ENCODE measurements at regions not wholly inside any gene's neighbourhood (a gene's known extent, or its start where the extent isn't known, plus 50 kb on each side); places are given as distances from the start of the nearest gene placed in this dataset.

DNA sequence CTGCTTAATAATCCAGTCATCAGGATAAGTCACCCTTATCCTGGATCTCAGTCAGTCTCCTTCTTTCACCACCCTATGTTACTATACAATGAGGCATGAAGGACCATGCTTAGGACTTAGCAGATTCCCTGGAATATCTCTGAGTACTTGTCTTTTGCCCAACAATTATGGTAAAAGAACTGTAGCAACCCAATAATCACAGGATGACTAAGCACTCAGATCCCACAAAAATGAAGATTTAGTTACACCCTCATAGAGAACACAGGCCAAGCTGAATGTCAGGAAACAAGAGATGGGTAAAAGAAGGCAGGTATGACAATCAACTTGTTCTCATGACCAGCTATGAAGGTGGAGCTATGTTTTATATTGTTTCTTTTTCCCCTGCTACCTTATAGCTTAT is 91.4 kb downstream of the EDN1 start:
- in situ Hi-C loops (cut with HindIII; ENCODE audit: low sequenced_read_pairs), result no loop called here

- in situ Hi-C loops (cut with HindIII; ENCODE audit: low sequenced_read_pairs), result no loop called here
Measured at GRCh38 chr6:12383448-12383847, 93.3 kb downstream of the EDN1 start.

DNA sequence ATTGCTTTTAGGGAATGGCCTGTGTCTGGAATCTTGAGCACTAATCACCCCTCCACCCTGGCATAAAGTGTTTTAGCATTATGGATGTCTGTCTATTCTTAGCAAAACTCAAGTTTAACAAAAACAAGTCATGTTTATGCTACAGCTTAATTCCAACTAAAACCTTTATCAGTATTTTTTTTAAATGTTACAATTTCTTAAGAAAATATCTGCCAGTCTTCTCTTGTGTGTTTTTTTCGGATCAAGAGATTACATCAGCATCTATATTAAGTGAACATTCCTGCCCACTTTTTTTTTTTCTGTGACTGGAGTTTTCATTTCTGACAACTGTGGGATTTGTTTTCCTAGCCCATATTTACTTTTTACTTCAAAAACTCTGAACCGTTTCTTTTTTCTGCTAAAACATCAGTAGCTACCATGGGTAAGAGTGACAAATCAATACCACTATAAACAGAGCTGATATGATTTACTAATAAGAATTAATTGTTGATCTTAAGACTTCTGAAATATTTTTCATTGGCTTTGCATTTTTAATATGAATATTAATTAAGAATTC is 94.3 kb downstream of the EDN1 start:
- in situ Hi-C loops (cut with HindIII; ENCODE audit: low sequenced_read_pairs), result no loop called here

DNA sequence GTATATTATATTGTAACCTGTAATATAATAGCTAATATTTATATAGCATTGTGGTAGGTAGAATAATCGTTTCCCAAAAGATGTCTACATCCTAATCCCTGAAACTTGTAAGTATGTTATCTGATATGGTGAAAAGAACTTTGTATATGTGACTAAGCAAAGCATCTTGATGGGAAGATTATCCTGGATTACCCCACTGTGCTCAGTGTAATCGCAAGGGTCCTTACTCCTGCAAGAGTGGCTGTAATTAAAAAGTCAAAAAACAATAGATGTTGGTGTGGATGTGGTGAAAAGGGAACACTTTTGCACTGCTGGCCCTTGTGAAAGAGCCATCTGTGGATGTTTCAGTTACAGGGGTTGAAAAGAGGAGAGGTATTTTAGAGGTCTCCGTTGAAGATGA is 95.2 kb downstream of the EDN1 start:
- in situ Hi-C loops (cut with HindIII; ENCODE audit: low sequenced_read_pairs), result no loop called here

DNA sequence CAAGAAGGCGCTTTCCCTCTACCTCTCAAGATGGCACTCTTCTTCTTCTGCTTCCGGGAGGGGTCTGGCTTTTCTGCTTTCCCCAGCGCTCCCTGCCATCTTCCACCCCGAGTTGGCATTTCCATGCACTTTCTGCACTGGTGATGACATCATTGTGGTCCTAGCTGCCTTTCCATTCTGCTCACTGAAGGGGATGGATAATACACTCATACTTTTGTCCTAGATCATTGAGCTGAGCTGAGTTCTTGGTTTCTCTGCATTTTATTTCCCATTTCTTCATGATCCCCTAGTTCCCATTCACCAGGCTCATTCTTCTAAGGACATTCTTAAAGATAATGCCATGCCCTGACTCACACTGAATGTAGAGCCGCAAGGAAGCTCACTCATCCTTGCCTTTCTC is 96.7 kb downstream of the EDN1 start:
- in situ Hi-C loops (cut with HindIII; ENCODE audit: low sequenced_read_pairs), result no loop called here

GRCh38 chr6:12391472-12391871 is 101.3 kb downstream of the EDN1 start:
- in situ Hi-C loops (cut with HindIII; ENCODE audit: low sequenced_read_pairs), result no loop called here

DNA sequence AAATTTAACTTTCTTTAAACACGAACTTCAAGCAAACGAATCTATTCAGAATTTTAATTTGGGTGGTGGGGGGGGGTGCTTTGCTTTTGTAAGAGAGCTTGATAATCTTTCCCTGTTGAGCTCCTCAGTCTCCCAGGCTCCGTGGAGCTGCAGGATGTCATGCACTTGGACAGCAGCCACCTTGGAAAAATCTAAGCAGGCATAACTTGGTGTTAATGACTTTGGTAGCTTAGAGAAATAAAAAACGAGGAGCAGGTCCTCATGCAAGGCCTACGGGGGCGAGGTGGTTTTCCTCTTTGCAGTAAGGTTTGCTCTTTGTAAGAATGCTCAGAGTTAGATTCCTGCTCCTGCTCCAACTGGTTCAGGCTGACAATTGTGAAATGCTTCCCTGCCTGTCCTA is 102.3 kb downstream of the EDN1 start:
- in situ Hi-C loops (cut with HindIII; ENCODE audit: low sequenced_read_pairs), result no loop called here

- in situ Hi-C loops (cut with HindIII; ENCODE audit: low sequenced_read_pairs), result no loop called here
Measured at GRCh38 chr6:12393100-12393499, 102.9 kb downstream of the EDN1 start.

DNA sequence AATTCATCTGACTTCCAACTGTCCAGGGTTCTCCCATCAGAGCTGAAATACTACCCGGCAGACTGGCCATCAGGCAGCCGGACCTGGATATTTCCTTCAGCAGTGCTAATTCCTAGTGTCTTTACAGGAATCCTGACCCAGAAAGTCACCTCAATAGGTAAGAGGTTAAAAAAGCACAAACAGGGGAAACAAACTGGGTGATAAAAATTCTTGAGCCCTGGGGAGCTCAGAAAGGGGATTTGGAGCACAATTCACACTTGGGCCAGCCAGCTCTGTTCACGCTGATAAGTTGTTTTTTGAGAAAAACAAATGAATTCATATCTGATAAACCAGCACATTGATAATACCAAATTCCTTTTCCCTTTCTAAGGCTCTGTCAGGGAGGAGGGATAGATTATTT is 104.0 kb downstream of the EDN1 start:
- in situ Hi-C loops (cut with HindIII; ENCODE audit: low sequenced_read_pairs), result no loop called here

- in situ Hi-C loops (cut with HindIII; ENCODE audit: low sequenced_read_pairs), result no loop called here
Measured at GRCh38 chr6:12395898-12396297, 105.7 kb downstream of the EDN1 start.

- in situ Hi-C loops (cut with HindIII; ENCODE audit: low sequenced_read_pairs), result no loop called here
Measured at GRCh38 chr6:12401200-12401599, 111.0 kb downstream of the EDN1 start.

- in situ Hi-C loops (cut with HindIII; ENCODE audit: low sequenced_read_pairs), result no loop called here
Measured at GRCh38 chr6:12403201-12403826, 113.2 kb downstream of the EDN1 start.

GRCh38 chr6:12403947-12404647 is 113.9 kb downstream of the EDN1 start:
- in situ Hi-C loops (cut with HindIII; ENCODE audit: low sequenced_read_pairs), result no loop called here

DNA sequence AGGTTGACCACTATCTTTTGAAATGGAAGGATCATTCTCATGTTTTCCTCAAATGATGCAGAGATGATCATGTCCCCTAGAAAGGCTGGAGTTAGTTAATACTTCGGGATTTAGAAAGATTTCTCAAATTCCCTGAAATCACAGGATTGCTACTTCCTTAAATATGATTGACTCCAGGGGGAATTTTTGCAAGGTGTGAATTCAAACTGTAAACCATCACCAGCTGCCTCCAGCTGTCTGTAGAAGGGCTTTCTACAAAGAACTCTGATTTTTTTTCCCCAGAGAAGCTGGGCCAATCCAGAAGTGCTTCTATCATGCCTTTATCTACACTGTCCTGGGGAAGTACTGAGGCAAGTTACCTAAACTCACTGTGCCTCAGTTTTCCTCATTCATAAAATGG is 114.5 kb downstream of the EDN1 start:
- in situ Hi-C loops (cut with HindIII; ENCODE audit: low sequenced_read_pairs), result no loop called here

GRCh38 chr6:12408752-12409151 is 118.6 kb downstream of the EDN1 start:
- in situ Hi-C loops (cut with HindIII; ENCODE audit: low sequenced_read_pairs), result no loop called here

GRCh38 chr6:12410946-12411345 is 120.8 kb downstream of the EDN1 start:
- in situ Hi-C loops (cut with HindIII; ENCODE audit: low sequenced_read_pairs), result no loop called here

DNA sequence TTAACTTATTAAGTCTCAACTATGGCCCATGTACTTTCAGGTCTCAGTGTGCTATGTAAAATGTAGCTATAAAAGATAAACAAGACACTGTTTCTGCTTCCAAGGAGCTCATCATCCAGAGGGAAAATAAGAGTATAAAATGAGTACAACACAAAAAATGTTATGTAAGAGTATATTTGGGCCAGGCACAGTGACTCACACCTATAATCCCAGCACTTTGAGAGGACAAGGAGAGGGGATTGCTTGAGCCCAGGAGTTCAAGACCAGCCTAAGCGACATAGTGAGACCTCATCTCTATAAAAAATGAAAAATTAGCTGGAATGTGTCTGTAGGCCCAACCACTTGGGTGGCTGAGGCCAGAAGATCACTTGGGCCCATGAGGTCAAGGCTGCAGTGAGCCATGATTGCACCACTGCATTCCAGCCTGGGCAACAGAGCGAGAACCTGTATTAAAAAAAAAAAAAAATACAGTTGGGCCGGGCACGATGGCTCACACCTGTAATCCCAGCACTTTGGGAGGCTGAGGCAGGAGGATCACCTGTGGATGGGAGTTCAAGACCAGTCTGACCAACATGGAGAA is 124.0 kb downstream of the EDN1 start:
- in situ Hi-C loops (cut with HindIII; ENCODE audit: low sequenced_read_pairs), result no loop called here

GRCh38 chr6:12415980-12416598 is 125.9 kb downstream of the EDN1 start:
- in situ Hi-C loops (cut with HindIII; ENCODE audit: low sequenced_read_pairs), result no loop called here

GRCh38 chr6:12417191-12417590 is 127.0 kb downstream of the EDN1 start:
- in situ Hi-C loops (cut with HindIII; ENCODE audit: low sequenced_read_pairs), result no loop called here

DNA sequence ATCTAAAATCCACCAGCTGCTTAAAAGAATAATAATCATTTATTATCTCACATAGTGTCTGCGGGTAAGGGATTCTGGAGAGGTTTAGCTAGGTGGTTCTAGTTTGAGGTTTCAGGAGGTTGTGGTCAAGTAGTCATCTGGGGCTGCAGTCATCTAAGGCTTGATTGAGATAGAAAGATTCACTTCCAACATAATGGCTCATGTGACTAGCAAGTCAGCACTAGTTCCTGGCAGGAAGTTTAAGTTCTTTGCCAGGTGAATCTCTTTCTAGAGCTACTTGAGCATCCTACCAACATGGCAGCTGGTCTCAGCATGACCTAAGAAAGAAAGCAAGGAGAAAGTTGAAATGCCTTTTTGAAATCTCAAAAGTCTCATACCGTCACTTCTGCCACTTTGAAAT is 128.8 kb downstream of the EDN1 start:
- in situ Hi-C loops (cut with HindIII; ENCODE audit: low sequenced_read_pairs), result no loop called here

DNA sequence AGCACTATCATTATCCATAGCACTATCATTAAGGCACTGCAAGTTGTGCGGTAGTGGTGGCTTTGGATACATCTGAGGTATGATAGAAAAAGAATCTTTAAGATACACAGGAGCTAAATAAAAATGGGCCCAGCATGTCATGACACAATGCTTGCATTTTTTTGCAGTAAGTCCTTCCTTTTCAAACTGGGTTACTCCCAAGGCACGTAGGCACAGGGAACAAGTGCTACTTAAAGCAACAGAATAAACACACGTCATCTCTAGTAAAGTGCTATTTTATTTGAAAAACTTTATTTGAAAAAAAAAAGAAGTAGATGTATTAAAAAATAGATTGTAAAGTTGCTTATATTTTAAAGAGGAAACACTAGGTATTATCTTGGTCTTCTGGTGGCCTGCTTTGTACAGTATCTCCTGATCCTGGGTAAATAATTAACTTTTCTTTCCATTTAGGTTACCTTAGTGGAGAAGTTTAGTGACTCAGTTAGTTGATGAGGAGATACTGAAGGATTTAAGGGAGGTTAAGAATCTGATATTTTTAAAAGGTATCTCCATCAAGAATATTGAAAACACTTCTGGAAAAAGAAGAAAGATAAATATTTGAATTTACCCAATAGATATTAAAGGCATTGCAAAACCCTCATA is 129.6 kb downstream of the EDN1 start:
- in situ Hi-C loops (cut with HindIII; ENCODE audit: low sequenced_read_pairs), result no loop called here

Measured in DLD1 (cell line).